ENCODE measurements at regions not wholly inside any gene's neighbourhood (a gene's known extent, or its start where the extent isn't known, plus 50 kb on each side); places are given as distances from the start of the nearest gene placed in this dataset.

- TF ChIP-seq CTCF (IDR thresholded peaks at IDR 0.05; ENCODE audit: low read depth, low read length, missing control alignments), result no peak
- no peaks in the 10 kb centered on the region for H3K27me3 ChIP-seq (replicated peaks)
- no peak for DNase-seq
- H3K4me3 ChIP-seq (ENCODE audit: low read depth, low read length), result no peak overlapping the region
- no peak overlapping the region for H3K27ac ChIP-seq
- no peaks in the 10 kb centered on the region for H3K36me3 ChIP-seq (replicated peaks)
- in situ Hi-C loops (cut with HindIII; ENCODE audit: low pct_ligation_motif_present, low sequenced_read_pairs), result no loop called here
These were observed 646.9 kb upstream of the TMEM132C start for GRCh38 chr12:127619869-127620734.

GRCh38 chr12:127620735-127621355 lies 646.1 kb upstream of the TMEM132C start:
- Histone ChIP-seq H3K4me3 (ENCODE audit: low read depth, low read length) (no peak overlapping the region), H3K27ac (no peak overlapping the region), H3K27me3 (replicated peaks) (no peaks in the 10 kb centered on the region), H3K36me3 (replicated peaks) (no peaks in the 10 kb centered on the region)
- no peak for TF ChIP-seq CTCF (IDR thresholded peaks at IDR 0.05; ENCODE audit: low read depth, low read length, missing control alignments)
- in situ Hi-C loops (cut with HindIII; ENCODE audit: low pct_ligation_motif_present, low sequenced_read_pairs), result no loop called here
- no peak for DNase-seq

- in situ Hi-C loops (cut with HindIII; ENCODE audit: low pct_ligation_motif_present, low sequenced_read_pairs), result no loop called here
- Histone ChIP-seq H3K4me3 (ENCODE audit: low read depth, low read length) (no peak overlapping the region), H3K27ac (no peak overlapping the region), H3K36me3 (replicated peaks) (no peaks in the 10 kb centered on the region), H3K27me3 (replicated peaks) (no peaks in the 10 kb centered on the region)
- no peak for DNase-seq
- no peak for TF ChIP-seq CTCF (IDR thresholded peaks at IDR 0.05; ENCODE audit: low read depth, low read length, missing control alignments)
These were observed 645.6 kb upstream of the TMEM132C start for GRCh38 chr12:127621366-127621765.

GRCh38 chr12:127623362-127623761 lies 643.6 kb upstream of the TMEM132C start:
- Histone ChIP-seq H3K27me3 (replicated peaks) (no peaks in the 10 kb centered on the region), H3K4me3 (ENCODE audit: low read depth, low read length) (no peak overlapping the region), H3K27ac (no peak overlapping the region), H3K36me3 (replicated peaks) (no peaks in the 10 kb centered on the region)
- no peak for DNase-seq
- TF ChIP-seq CTCF (IDR thresholded peaks at IDR 0.05; ENCODE audit: low read depth, low read length, missing control alignments), result no peak
- in situ Hi-C loops (cut with HindIII; ENCODE audit: low pct_ligation_motif_present, low sequenced_read_pairs), result no loop called here

GRCh38 chr12:127625176-127625771 lies 641.7 kb upstream of the TMEM132C start:
- Histone ChIP-seq H3K36me3 (replicated peaks) (no peaks in the 10 kb centered on the region), H3K4me3 (ENCODE audit: low read depth, low read length) (no peak overlapping the region), H3K27me3 (replicated peaks) (no peaks in the 10 kb centered on the region), H3K27ac (no peak overlapping the region)
- no peak for DNase-seq
- in situ Hi-C loops (cut with HindIII; ENCODE audit: low pct_ligation_motif_present, low sequenced_read_pairs), result no loop called here
- TF ChIP-seq CTCF (IDR thresholded peaks at IDR 0.05; ENCODE audit: low read depth, low read length, missing control alignments), result no peak
